Body of pancreas (tissue), 4 donors: ENCODE measurements at regions not wholly inside any gene's neighbourhood (a gene's known extent, or its start where the extent isn't known, plus 50 kb on each side); places are given as distances from the start of the nearest gene placed in this dataset.

Experiments used
- ATAC-seq: fragments of 150-250 bp; one replicate; pipeline ENCODE4 v1.9.1; 2016
- DNase-seq, 4 donors: peaks; one replicate each; pipeline ENCODE4 v3.0.0-alpha.2; 2019
- H3K27ac ChIP-seq, 4 donors: fragments of 200-600 bp; sonication (generic); 1 replicate in 3 of 4; 2 replicates in 1 of 4; pipeline versions ENCODE4 v1.5.1 to v1.6.1; 2016 to 2019; ENCODE audit warnings: mild to moderate bottlenecking in 1 of 4, mixed read lengths in 1 of 4, moderate library complexity in 1 of 4
- H3K27me3 ChIP-seq, 2 donors: fragments of 200-600 bp; sonication (generic); one replicate each; pipeline ENCODE4 v1.6.0; 2016; ENCODE audit warnings: mild to moderate bottlenecking in 1 of 2
- H3K36me3 ChIP-seq, 2 donors: fragments of 200-600 bp; sonication (generic); replicated peaks in 1 of 2; 2 replicates each; pipeline ENCODE4 v1.5.1; 2016; ENCODE audit warnings: low read depth in 2 of 2; ENCODE audit not compliant: insufficient read depth in 1 of 2
- H3K4me1 ChIP-seq: fragments of 200-600 bp; sonication (generic); one replicate; pipeline ENCODE4 v1.6.0; 2016
- H3K4me3 ChIP-seq, 2 donors: fragments of 200-600 bp; sonication (generic); 1 replicate in 1 of 2; 2 replicates in 1 of 2; pipeline ENCODE4 v1.5.1; 2016 to 2019
- H3K9me3 ChIP-seq, 3 donors: fragments of 200-600 bp; sonication (generic); 1 replicate in 2 of 3; 2 replicates in 1 of 3; pipeline ENCODE4 v1.5.1; 2016
- POLR2A ChIP-seq, 3 donors: fragments of 450-650 bp; IDR thresholded peaks; one replicate each; pipeline ENCODE4 v1.6.1; 2016; ENCODE audit warnings: antibody characterized with exemption in 3 of 3, mild to moderate bottlenecking in 2 of 3
- WGBS, 2 donors: methylation state at CpG; one replicate each; pipeline ENCODE4 v1.1.5; 2017; 5-methylcytosine and 5-hydroxymethylcytosine counted together
- intact Hi-C: fragments of 100-400 bp; cut with DNase I; formaldehyde crosslinking; loops from one replicate; pipeline ENCODE4 v1.15.1; 2023
- TF ChIP-seq, protein P1 (sequence below), 7 experiments: fragments of 450-650 bp in 4 of 7; fragments of 200-600 bp in 3 of 7; sonication (generic) in 3 of 7; IDR thresholded peaks; one replicate each; pipeline ENCODE4 v1.5.1; 2016 to 2019; ENCODE audit warnings: antibody characterized with exemption in 7 of 7

DNA sequence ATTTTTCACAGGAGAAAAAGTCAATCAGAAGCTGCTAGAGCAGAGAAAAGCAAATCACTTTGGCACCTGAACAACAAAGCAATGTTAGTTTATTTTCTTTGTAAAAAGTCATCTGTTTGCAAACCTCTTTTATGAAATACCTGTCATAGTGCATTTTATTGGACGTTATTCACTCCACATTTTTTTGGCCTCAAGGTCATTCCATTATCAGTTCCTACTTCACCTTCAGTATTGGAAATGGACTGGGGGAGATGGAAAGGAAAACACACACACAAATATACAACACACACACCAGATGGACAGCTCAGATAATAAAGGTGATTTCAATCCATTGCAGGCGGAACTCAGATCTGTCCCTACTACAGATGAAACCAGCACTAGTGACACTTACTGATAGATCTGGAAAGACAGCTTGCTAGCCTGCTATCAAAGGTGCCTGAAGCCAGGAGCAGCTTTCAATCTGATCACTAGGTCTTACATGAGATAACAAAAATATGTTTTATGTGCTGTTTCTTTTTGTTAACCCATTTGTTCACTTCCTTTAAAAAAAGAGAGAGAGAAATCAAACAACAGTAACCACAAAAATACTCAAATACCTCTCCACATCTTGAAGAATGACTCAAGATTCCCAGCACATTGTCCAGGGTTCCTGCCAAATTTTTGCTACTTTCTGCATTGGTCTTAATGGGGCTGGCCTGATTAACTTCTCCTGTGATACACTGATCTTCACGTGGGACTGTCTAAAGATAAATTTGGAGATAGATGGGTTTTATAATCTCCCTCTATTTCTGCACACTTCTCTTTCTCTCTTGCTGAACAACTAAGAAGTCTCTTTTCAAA lies 844.3 kb upstream of the TENM4 start:
- TF ChIP-seq, protein P1, sequence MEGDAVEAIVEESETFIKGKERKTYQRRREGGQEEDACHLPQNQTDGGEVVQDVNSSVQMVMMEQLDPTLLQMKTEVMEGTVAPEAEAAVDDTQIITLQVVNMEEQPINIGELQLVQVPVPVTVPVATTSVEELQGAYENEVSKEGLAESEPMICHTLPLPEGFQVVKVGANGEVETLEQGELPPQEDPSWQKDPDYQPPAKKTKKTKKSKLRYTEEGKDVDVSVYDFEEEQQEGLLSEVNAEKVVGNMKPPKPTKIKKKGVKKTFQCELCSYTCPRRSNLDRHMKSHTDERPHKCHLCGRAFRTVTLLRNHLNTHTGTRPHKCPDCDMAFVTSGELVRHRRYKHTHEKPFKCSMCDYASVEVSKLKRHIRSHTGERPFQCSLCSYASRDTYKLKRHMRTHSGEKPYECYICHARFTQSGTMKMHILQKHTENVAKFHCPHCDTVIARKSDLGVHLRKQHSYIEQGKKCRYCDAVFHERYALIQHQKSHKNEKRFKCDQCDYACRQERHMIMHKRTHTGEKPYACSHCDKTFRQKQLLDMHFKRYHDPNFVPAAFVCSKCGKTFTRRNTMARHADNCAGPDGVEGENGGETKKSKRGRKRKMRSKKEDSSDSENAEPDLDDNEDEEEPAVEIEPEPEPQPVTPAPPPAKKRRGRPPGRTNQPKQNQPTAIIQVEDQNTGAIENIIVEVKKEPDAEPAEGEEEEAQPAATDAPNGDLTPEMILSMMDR (IDR thresholded peaks at IDR 0.05), result no peak
- TF ChIP-seq POLR2A (IDR thresholded peaks at IDR 0.05), result no peak
- WGBS, 2 donors, result 37 to 45% methylated on average over 3 of the region's 3 CpGs
- intact Hi-C loops, result no loop called here
- DNase-seq, result no peak
- no peak for ATAC-seq
- Histone ChIP-seq H3K36me3 (no peaks in the 10 kb centered on the region), H3K27ac (no peak overlapping the region), H3K27me3 (no peaks in the 10 kb centered on the region), H3K4me1 (peaks cover 8% of the 10 kb centered on the region), H3K4me3 (no peak overlapping the region), H3K9me3 (no peaks in the 10 kb centered on the region)

DNA sequence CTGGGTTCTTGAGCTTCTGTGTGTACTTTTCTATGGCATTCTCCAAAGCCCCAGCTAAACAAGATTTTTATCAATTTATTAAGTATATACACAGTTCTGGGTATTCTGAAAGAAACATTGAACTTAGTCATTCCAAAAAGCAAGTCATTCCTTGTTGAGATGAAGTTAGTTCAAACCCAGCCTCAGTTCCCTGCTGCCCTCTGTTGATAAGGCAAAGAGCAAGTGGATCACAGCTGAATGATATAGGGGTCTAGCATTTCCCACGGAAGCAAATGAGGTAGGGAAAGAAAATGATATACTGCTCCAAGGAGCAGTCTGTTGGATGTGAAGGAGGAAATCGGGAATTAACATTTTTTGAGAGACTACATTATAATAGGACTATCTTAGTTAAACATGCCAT lies 841.8 kb upstream of the TENM4 start:
- H3K36me3 ChIP-seq, result no peaks in the 10 kb centered on the region
- intact Hi-C loops, result no loop called here
- no peaks in the 10 kb centered on the region for H3K27me3 ChIP-seq
- TF ChIP-seq POLR2A (IDR thresholded peaks at IDR 0.05), result no peak
- TF ChIP-seq, protein P1 (IDR thresholded peaks at IDR 0.05), result no peak
- WGBS, 2 donors, result 48% methylated on average over 2 of the region's 2 CpGs
- no peaks in the 10 kb centered on the region for H3K9me3 ChIP-seq
- no peak overlapping the region for H3K27ac ChIP-seq
- H3K4me1 ChIP-seq, result peaks cover 8% of the 10 kb centered on the region
- H3K4me3 ChIP-seq, result no peak overlapping the region
- DNase-seq (no peak), ATAC-seq (no peak)

DNA sequence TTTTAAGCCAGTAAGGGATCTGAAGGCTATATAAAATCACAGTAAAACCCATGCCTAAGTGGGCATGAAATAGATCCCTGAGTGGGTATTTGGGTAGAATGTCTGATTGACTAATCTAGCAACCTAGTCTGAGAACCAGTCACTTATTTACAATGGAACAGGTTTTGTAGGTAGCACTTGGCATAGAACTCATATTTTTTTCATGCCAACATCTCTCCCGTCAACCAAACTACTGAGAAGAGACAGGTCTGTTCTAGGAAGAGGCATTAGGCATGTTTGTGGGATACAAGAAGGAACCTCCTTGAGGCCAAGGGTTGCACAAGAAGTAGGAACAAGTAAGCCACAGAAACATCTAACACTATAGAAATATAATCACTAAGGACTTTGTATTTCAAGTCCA lies 840.4 kb upstream of the TENM4 start:
- no peak for ATAC-seq

DNA sequence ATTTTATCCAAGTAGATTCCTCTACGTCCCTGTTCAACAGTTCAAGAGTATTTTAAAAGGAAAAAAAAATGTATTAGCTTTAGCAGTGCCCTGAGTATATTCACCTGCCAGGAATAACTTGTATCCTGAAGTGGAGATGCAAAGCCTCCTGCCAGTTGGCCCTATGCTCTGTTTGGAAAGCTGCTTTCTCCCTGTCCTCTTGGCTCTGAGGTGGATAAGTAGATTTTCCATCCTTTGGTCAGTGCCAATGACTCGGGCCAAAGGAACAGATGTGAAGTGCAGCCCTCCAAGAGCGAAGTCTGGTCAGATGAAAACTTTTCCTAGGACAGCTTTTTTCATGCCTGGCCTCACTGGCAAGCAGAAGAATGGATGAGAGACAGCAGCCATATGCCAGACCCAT lies 839.9 kb upstream of the TENM4 start:
- WGBS, 2 donors, result 42 to 48% methylated on average over 3 of the region's 3 CpGs

More for the DNA sequence above, 840.4 kb upstream of the TENM4 start:
- H3K9me3 ChIP-seq, result no peaks in the 10 kb centered on the region
- WGBS, 2 donors, result 12 to 13% methylated on average over 1 of the region's 1 CpG
- H3K27ac ChIP-seq, result no peak overlapping the region
- H3K4me3 ChIP-seq, result no peak overlapping the region
- no peaks in the 10 kb centered on the region for H3K27me3 ChIP-seq
- H3K4me1 ChIP-seq, result peaks cover 8% of the 10 kb centered on the region
- no peak for DNase-seq
- no peaks in the 10 kb centered on the region for H3K36me3 ChIP-seq
- intact Hi-C loops, result no loop called here
- no peak for TF ChIP-seq POLR2A (IDR thresholded peaks at IDR 0.05)
- TF ChIP-seq, protein P1 (IDR thresholded peaks at IDR 0.05), result no peak

More for the DNA sequence above, 839.9 kb upstream of the TENM4 start:
- H3K9me3 ChIP-seq, result no peaks in the 10 kb centered on the region
- peaks cover 8% of the 10 kb centered on the region for H3K4me1 ChIP-seq
- TF ChIP-seq POLR2A (IDR thresholded peaks at IDR 0.05), result no peak
- TF ChIP-seq, protein P1 (IDR thresholded peaks at IDR 0.05), result no peak
- H3K36me3 ChIP-seq, result no peaks in the 10 kb centered on the region
- H3K27ac ChIP-seq, result no peak overlapping the region
- ATAC-seq, result no peak
- H3K4me3 ChIP-seq, result no peak overlapping the region
- intact Hi-C loops, result no loop called here
- H3K27me3 ChIP-seq, result no peaks in the 10 kb centered on the region
- DNase-seq, result no peak
